ENCODE measurements at regions not wholly inside any gene's neighbourhood (a gene's known extent, or its start where the extent isn't known, plus 50 kb on each side); places are given as distances from the start of the nearest gene placed in this dataset.

GRCh38 chr14:40240245-40240859, 808.1 kb upstream of the FBXO33 start (continued):
- TF ChIP-seq, protein P1, sequence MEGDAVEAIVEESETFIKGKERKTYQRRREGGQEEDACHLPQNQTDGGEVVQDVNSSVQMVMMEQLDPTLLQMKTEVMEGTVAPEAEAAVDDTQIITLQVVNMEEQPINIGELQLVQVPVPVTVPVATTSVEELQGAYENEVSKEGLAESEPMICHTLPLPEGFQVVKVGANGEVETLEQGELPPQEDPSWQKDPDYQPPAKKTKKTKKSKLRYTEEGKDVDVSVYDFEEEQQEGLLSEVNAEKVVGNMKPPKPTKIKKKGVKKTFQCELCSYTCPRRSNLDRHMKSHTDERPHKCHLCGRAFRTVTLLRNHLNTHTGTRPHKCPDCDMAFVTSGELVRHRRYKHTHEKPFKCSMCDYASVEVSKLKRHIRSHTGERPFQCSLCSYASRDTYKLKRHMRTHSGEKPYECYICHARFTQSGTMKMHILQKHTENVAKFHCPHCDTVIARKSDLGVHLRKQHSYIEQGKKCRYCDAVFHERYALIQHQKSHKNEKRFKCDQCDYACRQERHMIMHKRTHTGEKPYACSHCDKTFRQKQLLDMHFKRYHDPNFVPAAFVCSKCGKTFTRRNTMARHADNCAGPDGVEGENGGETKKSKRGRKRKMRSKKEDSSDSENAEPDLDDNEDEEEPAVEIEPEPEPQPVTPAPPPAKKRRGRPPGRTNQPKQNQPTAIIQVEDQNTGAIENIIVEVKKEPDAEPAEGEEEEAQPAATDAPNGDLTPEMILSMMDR (IDR thresholded peaks at IDR 0.05) = no peak
- TF ChIP-seq YY1 (IDR thresholded peaks at IDR 0.05; ENCODE audit: low read depth) (no peak), MXI1 (IDR thresholded peaks at IDR 0.05; ENCODE audit: low read depth, low read length) (no peak), TCF12 (IDR thresholded peaks at IDR 0.05) (no peak)

- Histone ChIP-seq H3K36me3 (replicated peaks in 1 of 2; ENCODE audit: control insufficient read depth in 1 of 2, insufficient read depth in 2 of 2, low read length in 1 of 2) (no peaks in the 10 kb centered on the region), H3K9ac (no peak overlapping the region), H3K4me1 (ENCODE audit: control insufficient read depth in 1 of 2, insufficient read depth in 2 of 2, low read depth in 1 of 2, low read length in 1 of 2) (no peaks in the 10 kb centered on the region), H3K27ac (ENCODE audit: low read depth in 2 of 2, low read length in 1 of 2) (no peak overlapping the region), H3F3A (replicated peaks; ENCODE audit: insufficient read depth) (no peaks in the 10 kb centered on the region), H3K9me3 (no peaks in the 10 kb centered on the region), H3K9me2 (no peaks in the 10 kb centered on the region), H3K27me3 (ENCODE audit: insufficient read depth) (no peaks in the 10 kb centered on the region), H2AFZ (ENCODE audit: low read depth) (no peak overlapping the region), H3K4me3 (ENCODE audit: low read depth in 2 of 2, low read length in 1 of 2) (no peak overlapping the region), H4K20me1 (ENCODE audit: insufficient read depth) (no peaks in the 10 kb centered on the region), H3K79me2 (ENCODE audit: insufficient read depth) (no peaks in the 10 kb centered on the region), H3K4me2 (no peak overlapping the region)
- TF ChIP-seq, protein P2, sequence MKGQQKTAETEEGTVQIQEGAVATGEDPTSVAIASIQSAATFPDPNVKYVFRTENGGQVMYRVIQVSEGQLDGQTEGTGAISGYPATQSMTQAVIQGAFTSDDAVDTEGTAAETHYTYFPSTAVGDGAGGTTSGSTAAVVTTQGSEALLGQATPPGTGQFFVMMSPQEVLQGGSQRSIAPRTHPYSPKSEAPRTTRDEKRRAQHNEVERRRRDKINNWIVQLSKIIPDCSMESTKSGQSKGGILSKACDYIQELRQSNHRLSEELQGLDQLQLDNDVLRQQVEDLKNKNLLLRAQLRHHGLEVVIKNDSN (IDR thresholded peaks at IDR 0.05; ENCODE audit: borderline replicate concordance, low read depth) = no peak
- no peak for TF ChIP-seq TAF1 (IDR thresholded peaks at IDR 0.05; ENCODE audit: borderline replicate concordance, low read depth, low read length)
- TF ChIP-seq TEAD4 (IDR thresholded peaks at IDR 0.05; ENCODE audit: borderline replicate concordance, insufficient read depth) = no peak
- POLR2A ChIA-PET = no interaction called here
- DNase-seq = no peak
- 0% methylated on average over 2 of the region's 2 CpGs for WGBS (ENCODE audit: low lambda C conversion rate)
- CTCF ChIA-PET = no interaction called here
These were observed 800.1 kb upstream of the FBXO33 start for GRCh38 chr14:40232302-40232701.

DNA sequence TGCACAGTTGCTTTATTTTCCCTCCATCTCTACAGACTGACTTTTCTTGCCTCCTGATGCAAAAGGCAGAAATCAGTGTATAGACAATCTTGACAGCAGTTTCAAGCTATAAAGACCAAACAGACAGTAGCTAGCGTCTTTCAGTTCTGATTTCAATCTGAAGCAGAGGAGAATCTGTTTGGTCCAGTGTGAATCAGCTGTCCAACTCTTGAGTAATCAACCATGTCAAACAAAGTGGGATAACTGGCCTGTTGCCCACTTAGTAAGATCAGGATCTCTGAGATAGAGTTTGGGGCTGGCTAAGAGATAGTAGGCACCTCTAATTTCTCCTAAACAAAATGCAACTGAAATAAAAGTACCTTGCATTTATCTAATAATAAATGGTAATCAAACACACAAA, 797.4 kb upstream of the FBXO33 start:
- Histone ChIP-seq H3K9me2 (no peaks in the 10 kb centered on the region), H3F3A (replicated peaks; ENCODE audit: insufficient read depth) (no peaks in the 10 kb centered on the region), H3K9ac (no peak overlapping the region), H3K36me3 (replicated peaks in 1 of 2; ENCODE audit: control insufficient read depth in 1 of 2, insufficient read depth in 2 of 2, low read length in 1 of 2) (no peaks in the 10 kb centered on the region), H2AFZ (ENCODE audit: low read depth) (no peak overlapping the region), H3K4me2 (no peak overlapping the region), H3K27ac (ENCODE audit: low read depth in 2 of 2, low read length in 1 of 2) (no peak overlapping the region), H3K4me1 (ENCODE audit: control insufficient read depth in 1 of 2, insufficient read depth in 2 of 2, low read depth in 1 of 2, low read length in 1 of 2) (no peaks in the 10 kb centered on the region), H4K20me1 (ENCODE audit: insufficient read depth) (no peaks in the 10 kb centered on the region), H3K4me3 (ENCODE audit: low read depth in 2 of 2, low read length in 1 of 2) (no peak overlapping the region), H3K79me2 (ENCODE audit: insufficient read depth) (no peaks in the 10 kb centered on the region), H3K9me3 (no peaks in the 10 kb centered on the region), H3K27me3 (ENCODE audit: insufficient read depth) (no peaks in the 10 kb centered on the region)
- DNase-seq = no peak
- CTCF ChIA-PET = no interaction called here
- POLR2A ChIA-PET = no interaction called here
- 0% methylated on average over 1 of the region's 1 CpG for WGBS (ENCODE audit: low lambda C conversion rate)
- TF ChIP-seq RAD21 (IDR thresholded peaks at IDR 0.05; ENCODE audit: low read length) (no peak), RCOR1 (IDR thresholded peaks at IDR 0.05; ENCODE audit: low read length) (no peak), EP300 (IDR thresholded peaks at IDR 0.05; ENCODE audit: borderline replicate concordance in 1 of 2, low read depth in 1 of 2, low read length in 1 of 2) (no peak), CHD2 (IDR thresholded peaks at IDR 0.05; ENCODE audit: low read length, partially characterized antibody) (no peak), FOXM1 (IDR thresholded peaks at IDR 0.05; ENCODE audit: low read depth) (no peak), TCF12 (IDR thresholded peaks at IDR 0.05) (no peak), ELF1 (IDR thresholded peaks at IDR 0.05) (no peak)
- TF ChIP-seq, protein P2 (IDR thresholded peaks at IDR 0.05; ENCODE audit: borderline replicate concordance, low read depth) = no peak
- TF ChIP-seq, protein P3, sequence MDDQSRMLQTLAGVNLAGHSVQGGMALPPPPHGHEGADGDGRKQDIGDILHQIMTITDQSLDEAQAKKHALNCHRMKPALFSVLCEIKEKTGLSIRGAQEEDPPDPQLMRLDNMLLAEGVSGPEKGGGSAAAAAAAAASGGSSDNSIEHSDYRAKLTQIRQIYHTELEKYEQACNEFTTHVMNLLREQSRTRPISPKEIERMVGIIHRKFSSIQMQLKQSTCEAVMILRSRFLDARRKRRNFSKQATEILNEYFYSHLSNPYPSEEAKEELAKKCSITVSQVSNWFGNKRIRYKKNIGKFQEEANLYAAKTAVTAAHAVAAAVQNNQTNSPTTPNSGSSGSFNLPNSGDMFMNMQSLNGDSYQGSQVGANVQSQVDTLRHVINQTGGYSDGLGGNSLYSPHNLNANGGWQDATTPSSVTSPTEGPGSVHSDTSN (IDR thresholded peaks at IDR 0.05) = no peak
- TF ChIP-seq, protein P4, sequence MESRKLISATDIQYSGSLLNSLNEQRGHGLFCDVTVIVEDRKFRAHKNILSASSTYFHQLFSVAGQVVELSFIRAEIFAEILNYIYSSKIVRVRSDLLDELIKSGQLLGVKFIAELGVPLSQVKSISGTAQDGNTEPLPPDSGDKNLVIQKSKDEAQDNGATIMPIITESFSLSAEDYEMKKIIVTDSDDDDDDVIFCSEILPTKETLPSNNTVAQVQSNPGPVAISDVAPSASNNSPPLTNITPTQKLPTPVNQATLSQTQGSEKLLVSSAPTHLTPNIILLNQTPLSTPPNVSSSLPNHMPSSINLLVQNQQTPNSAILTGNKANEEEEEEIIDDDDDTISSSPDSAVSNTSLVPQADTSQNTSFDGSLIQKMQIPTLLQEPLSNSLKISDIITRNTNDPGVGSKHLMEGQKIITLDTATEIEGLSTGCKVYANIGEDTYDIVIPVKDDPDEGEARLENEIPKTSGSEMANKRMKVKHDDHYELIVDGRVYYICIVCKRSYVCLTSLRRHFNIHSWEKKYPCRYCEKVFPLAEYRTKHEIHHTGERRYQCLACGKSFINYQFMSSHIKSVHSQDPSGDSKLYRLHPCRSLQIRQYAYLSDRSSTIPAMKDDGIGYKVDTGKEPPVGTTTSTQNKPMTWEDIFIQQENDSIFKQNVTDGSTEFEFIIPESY (IDR thresholded peaks at IDR 0.05; ENCODE audit: borderline replicate concordance, low read depth) = no peak
- TF ChIP-seq, protein P1 (IDR thresholded peaks at IDR 0.05) = no peak
